ENCODE measurements at regions not wholly inside any gene's neighbourhood (a gene's known extent, or its start where the extent isn't known, plus 50 kb on each side); places are given as distances from the start of the nearest gene placed in this dataset.

GRCh38 chr3:160154033-160154432 is 71.2 kb upstream of the C3orf80 start (continued):
- no peak for TF ChIP-seq CHD7 (IDR thresholded peaks at IDR 0.05; ENCODE audit: insufficient replicate concordance, low read length)

Measured in H1 (cell line).